Liver (tissue), 8 donors: ENCODE measurements at regions not wholly inside any gene's neighbourhood (a gene's known extent, or its start where the extent isn't known, plus 50 kb on each side); places are given as distances from the start of the nearest gene placed in this dataset.

Source experiments
- DNase-seq: peaks from one replicate; pipeline ENCODE4 v3.0.0-alpha.2; 2017; ENCODE audit warnings: low spot score
- H3K27ac ChIP-seq, 2 donors: one replicate each; pipeline ENCODE4 v1.7.0; 2013; ENCODE audit warnings: inconsistent platforms in 2 of 2, low read length in 2 of 2, control low read depth in 1 of 2, low read depth in 1 of 2, mild to moderate bottlenecking in 1 of 2
- H3K27me3 ChIP-seq, 4 donors: one replicate each; pipeline versions ENCODE4 v1.6.1 to v1.7.0; 2013; ENCODE audit warnings: low read length in 3 of 4, inconsistent platforms in 1 of 4, mild to moderate bottlenecking in 1 of 4, moderate library complexity in 1 of 4; ENCODE audit not compliant: control insufficient read depth in 4 of 4, insufficient read depth in 4 of 4
- H3K36me3 ChIP-seq, 4 donors: one replicate each; pipeline versions ENCODE4 v1.6.1 to v1.7.0; 2013; ENCODE audit warnings: low read length in 3 of 4, mild to moderate bottlenecking in 3 of 4, low read depth in 1 of 4, moderate library complexity in 1 of 4; ENCODE audit not compliant: control insufficient read depth in 4 of 4, insufficient read depth in 3 of 4
- H3K4me1 ChIP-seq, 4 donors: one replicate each; pipeline versions ENCODE4 v1.6.1 to v1.7.0; 2013; ENCODE audit warnings: low read length in 3 of 4, mild to moderate bottlenecking in 3 of 4, moderate library complexity in 1 of 4; ENCODE audit not compliant: control insufficient read depth in 4 of 4, insufficient read depth in 4 of 4
- H3K4me3 ChIP-seq, 3 donors: one replicate each; pipeline versions ENCODE4 v1.6.1 to v1.7.0; 2013; ENCODE audit warnings: low read length in 3 of 3, control low read depth in 1 of 3, low read depth in 1 of 3, mild to moderate bottlenecking in 1 of 3
- H3K9ac ChIP-seq, 2 donors: one replicate each; pipeline ENCODE4 v1.7.0; 2013; ENCODE audit warnings: low read length in 2 of 2, mild to moderate bottlenecking in 2 of 2, moderate library complexity in 2 of 2, control low read depth in 1 of 2, low read depth in 1 of 2
- H3K9me3 ChIP-seq, 4 donors: one replicate each; pipeline versions ENCODE4 v1.6.1 to v1.7.0; 2013; ENCODE audit warnings: low read length in 3 of 4; ENCODE audit not compliant: control insufficient read depth in 4 of 4
- ATF3 ChIP-seq: IDR thresholded peaks from 2 replicates; pipeline ENCODE4 v1.6.1; 2016; ENCODE audit warnings: antibody characterized with exemption
- EGR1 ChIP-seq, 2 donors: IDR thresholded peaks; 2 replicates each; pipeline ENCODE4 v1.6.1; 2016 to 2018; ENCODE audit warnings: antibody characterized with exemption in 2 of 2, low read depth in 2 of 2
- FOXA1 ChIP-seq: IDR thresholded peaks from 2 replicates; pipeline ENCODE4 v1.6.1; 2016; ENCODE audit warnings: antibody characterized with exemption
- FOXA2 ChIP-seq: IDR thresholded peaks from 2 replicates; pipeline ENCODE4 v1.6.1; 2016; ENCODE audit warnings: antibody characterized with exemption
- HNF4A ChIP-seq, 2 donors: conservative IDR thresholded peaks; 2 replicates each; pipeline ENCODE4 v1.6.1; 2016; ENCODE audit warnings: antibody characterized with exemption in 2 of 2, mild to moderate bottlenecking in 2 of 2
- HNF4G ChIP-seq: IDR thresholded peaks from 2 replicates; pipeline ENCODE4 v1.6.1; 2016; ENCODE audit warnings: antibody characterized with exemption
- JUND ChIP-seq, 2 donors: IDR thresholded peaks; 2 replicates each; pipeline ENCODE4 v1.6.1; 2016; ENCODE audit warnings: antibody characterized with exemption in 2 of 2
- MAX ChIP-seq: IDR thresholded peaks from 2 replicates; pipeline ENCODE4 v1.6.1; 2016; ENCODE audit warnings: antibody characterized with exemption
- NR2F2 ChIP-seq: IDR thresholded peaks from 2 replicates; pipeline ENCODE4 v1.6.1; 2016; ENCODE audit warnings: antibody characterized with exemption
- RAD21 ChIP-seq, 2 donors: IDR thresholded peaks; 2 replicates each; pipeline ENCODE4 v1.6.1; 2016; ENCODE audit warnings: antibody characterized with exemption in 2 of 2, mild to moderate bottlenecking in 2 of 2
- RXRA ChIP-seq, 2 donors: IDR thresholded peaks; 2 replicates each; pipeline ENCODE4 v1.6.1; 2017 to 2018; ENCODE audit warnings: antibody characterized with exemption in 2 of 2, mild to moderate bottlenecking in 1 of 2
- SP1 ChIP-seq: IDR thresholded peaks from 2 replicates; pipeline ENCODE4 v1.6.1; 2018; ENCODE audit warnings: antibody characterized with exemption, mild to moderate bottlenecking
- TAF1 ChIP-seq: conservative IDR thresholded peaks from 2 replicates; pipeline ENCODE4 v1.6.1; 2016; ENCODE audit warnings: antibody characterized with exemption, mild to moderate bottlenecking
- YY1 ChIP-seq: IDR thresholded peaks from 2 replicates; pipeline ENCODE4 v1.6.1; 2016; ENCODE audit warnings: antibody characterized with exemption, mild to moderate bottlenecking
- ZBTB33 ChIP-seq: IDR thresholded peaks from 2 replicates; pipeline ENCODE4 v1.6.1; 2016; ENCODE audit warnings: antibody characterized with exemption
- WGBS: extraction: QIAGEN DNeasy Blood & Tissue Kit; methylation state at CpG from one replicate; pipeline ENCODE4 v1.1.7; 2013; 5-methylcytosine and 5-hydroxymethylcytosine counted together
- TF ChIP-seq, protein P1 (sequence below): fragments of 150-350 bp; IDR thresholded peaks from 2 replicates; pipeline ENCODE4 v1.5.1; 2017; ENCODE audit warnings: improper control_type of control experiment, low read depth, low read length; ENCODE audit not compliant: missing input control
- TF ChIP-seq, protein P2 (sequence below): IDR thresholded peaks from 2 replicates; pipeline ENCODE4 v1.6.1; 2016; ENCODE audit warnings: antibody characterized with exemption, mild to moderate bottlenecking
- donor health status: healthy.
- donor health status: healthy.
- donor health status: healthy.
- donor health status: healthy.
- donor health status: healthy.

- H3K9me3 ChIP-seq: no peaks in the 10 kb centered on the region
- no peak for DNase-seq
- no peaks in the 10 kb centered on the region for H3K27me3 ChIP-seq
- H3K4me3 ChIP-seq: no peak overlapping the region
- no peak overlapping the region for H3K27ac ChIP-seq
- TF ChIP-seq JUND (IDR thresholded peaks at IDR 0.05): peak in 1 of 2 donors; percentile 44
- no peak for TF ChIP-seq RAD21 (IDR thresholded peaks at IDR 0.05)
- peaks cover 0 to 3% (median 1%) of the 10 kb centered on the region in 4 donors for H3K4me1 ChIP-seq
- H3K9ac ChIP-seq: no peak overlapping the region
- 86% methylated on average over 15 of the region's 15 CpGs for whole genome bisulfite sequencing
- H3K36me3 ChIP-seq: no peaks in the 10 kb centered on the region
These were observed 75.3 kb upstream of the TBC1D3K start for GRCh38 chr17:37848690-37849616.

GRCh38 chr17:37847811-37848331 lies 76.3 kb upstream of the TBC1D3K start:
- Histone ChIP-seq H3K4me3 (no peak overlapping the region), H3K27me3 (no peaks in the 10 kb centered on the region), H3K4me1 (peaks cover 0 to 3% (median 1%) of the 10 kb centered on the region in 4 donors), H3K9ac (no peak overlapping the region), H3K9me3 (no peaks in the 10 kb centered on the region), H3K27ac (no peak overlapping the region), H3K36me3 (no peaks in the 10 kb centered on the region)
- DNase-seq: no peak
- TF ChIP-seq NR2F2 (no peak), EGR1 (IDR thresholded peaks at IDR 0.05; ENCODE audit: low read depth in 2 of 2) (no peak), HNF4A (conservative IDR thresholded peaks at IDR 0.05) (no peak), FOXA2 (no peak), TAF1 (no peak), SP1 (no peak), RAD21 (IDR thresholded peaks at IDR 0.05) (no peak), RXRA (IDR thresholded peaks at IDR 0.05) (no peak), ATF3 (no peak), HNF4G (no peak), MAX (no peak), YY1 (no peak), ZBTB33 (no peak), FOXA1 (no peak), JUND (IDR thresholded peaks at IDR 0.05) (no peak)
- TF ChIP-seq, protein P1, sequence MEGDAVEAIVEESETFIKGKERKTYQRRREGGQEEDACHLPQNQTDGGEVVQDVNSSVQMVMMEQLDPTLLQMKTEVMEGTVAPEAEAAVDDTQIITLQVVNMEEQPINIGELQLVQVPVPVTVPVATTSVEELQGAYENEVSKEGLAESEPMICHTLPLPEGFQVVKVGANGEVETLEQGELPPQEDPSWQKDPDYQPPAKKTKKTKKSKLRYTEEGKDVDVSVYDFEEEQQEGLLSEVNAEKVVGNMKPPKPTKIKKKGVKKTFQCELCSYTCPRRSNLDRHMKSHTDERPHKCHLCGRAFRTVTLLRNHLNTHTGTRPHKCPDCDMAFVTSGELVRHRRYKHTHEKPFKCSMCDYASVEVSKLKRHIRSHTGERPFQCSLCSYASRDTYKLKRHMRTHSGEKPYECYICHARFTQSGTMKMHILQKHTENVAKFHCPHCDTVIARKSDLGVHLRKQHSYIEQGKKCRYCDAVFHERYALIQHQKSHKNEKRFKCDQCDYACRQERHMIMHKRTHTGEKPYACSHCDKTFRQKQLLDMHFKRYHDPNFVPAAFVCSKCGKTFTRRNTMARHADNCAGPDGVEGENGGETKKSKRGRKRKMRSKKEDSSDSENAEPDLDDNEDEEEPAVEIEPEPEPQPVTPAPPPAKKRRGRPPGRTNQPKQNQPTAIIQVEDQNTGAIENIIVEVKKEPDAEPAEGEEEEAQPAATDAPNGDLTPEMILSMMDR: no peak
- TF ChIP-seq, protein P2, sequence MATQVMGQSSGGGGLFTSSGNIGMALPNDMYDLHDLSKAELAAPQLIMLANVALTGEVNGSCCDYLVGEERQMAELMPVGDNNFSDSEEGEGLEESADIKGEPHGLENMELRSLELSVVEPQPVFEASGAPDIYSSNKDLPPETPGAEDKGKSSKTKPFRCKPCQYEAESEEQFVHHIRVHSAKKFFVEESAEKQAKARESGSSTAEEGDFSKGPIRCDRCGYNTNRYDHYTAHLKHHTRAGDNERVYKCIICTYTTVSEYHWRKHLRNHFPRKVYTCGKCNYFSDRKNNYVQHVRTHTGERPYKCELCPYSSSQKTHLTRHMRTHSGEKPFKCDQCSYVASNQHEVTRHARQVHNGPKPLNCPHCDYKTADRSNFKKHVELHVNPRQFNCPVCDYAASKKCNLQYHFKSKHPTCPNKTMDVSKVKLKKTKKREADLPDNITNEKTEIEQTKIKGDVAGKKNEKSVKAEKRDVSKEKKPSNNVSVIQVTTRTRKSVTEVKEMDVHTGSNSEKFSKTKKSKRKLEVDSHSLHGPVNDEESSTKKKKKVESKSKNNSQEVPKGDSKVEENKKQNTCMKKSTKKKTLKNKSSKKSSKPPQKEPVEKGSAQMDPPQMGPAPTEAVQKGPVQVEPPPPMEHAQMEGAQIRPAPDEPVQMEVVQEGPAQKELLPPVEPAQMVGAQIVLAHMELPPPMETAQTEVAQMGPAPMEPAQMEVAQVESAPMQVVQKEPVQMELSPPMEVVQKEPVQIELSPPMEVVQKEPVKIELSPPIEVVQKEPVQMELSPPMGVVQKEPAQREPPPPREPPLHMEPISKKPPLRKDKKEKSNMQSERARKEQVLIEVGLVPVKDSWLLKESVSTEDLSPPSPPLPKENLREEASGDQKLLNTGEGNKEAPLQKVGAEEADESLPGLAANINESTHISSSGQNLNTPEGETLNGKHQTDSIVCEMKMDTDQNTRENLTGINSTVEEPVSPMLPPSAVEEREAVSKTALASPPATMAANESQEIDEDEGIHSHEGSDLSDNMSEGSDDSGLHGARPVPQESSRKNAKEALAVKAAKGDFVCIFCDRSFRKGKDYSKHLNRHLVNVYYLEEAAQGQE: no peak
- 90% methylated on average over 12 of the region's 12 CpGs for WGBS
